Erythroblast (primary cell): ENCODE measurements at regions not wholly inside any gene's neighbourhood (a gene's known extent, or its start where the extent isn't known, plus 50 kb on each side); places are given as distances from the start of the nearest gene placed in this dataset.

Experiments used
- DNase-seq, 2 experiments: peaks; one replicate each; lab custom pipeline; 2025; lab: John Stamatoyannopoulos, UW
- GATA1 ChIP-seq: IDR thresholded peaks from 2 replicates; pipeline ENCODE4 v1.6.1; 2011; ENCODE audit warnings: low read depth, mild to moderate bottlenecking, control low read depth, low read length, moderate library complexity
- POLR2A ChIP-seq: IDR thresholded peaks from 2 replicates; pipeline ENCODE4 v1.6.1; 2011; ENCODE audit warnings: mild to moderate bottlenecking, low read length

- no peak for TF ChIP-seq POLR2A
- TF ChIP-seq GATA1 = no peak
- peak in 1 of 2 experiments; percentile 12 for DNase-seq
Measured at GRCh38 chr12:93020631-93021597, 91.8 kb upstream of the EEA1 start.

DNA sequence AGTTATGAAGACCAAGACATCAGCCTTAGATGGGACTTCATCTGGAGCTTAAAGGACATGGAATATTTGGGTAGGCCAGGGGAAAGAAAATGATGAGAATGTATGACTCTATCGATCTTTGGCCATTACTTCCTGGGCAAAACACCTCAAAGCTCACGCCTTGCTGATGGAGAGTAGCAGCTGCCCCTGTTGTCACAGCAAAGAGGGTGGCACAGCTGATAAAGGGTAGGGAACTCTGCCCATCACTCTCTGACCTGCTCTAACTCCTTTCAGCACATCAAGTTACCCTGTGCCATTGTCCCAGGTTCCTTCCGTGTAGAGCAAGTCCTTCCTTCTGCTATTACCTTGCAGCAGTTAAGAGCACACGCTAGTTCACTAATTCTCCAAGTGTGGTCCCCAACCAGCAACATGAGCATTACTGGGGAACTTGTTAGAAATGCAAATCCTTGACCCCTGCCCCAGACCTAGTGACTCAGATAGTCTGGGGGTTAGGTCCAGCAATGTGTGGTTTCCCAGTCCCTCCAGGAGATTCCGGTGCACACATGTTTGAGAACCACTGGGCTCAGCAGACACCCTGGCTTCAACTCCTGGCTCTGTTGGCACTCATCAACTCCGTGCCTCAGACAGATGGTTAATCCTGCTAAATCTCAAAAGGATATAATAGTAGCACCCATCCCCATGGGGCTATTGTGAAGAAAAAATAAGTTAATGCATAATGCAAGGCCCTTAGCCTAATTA is 93.7 kb upstream of the EEA1 start:
- no peak for DNase-seq
- no peak for TF ChIP-seq POLR2A
- no peak for TF ChIP-seq GATA1

DNA sequence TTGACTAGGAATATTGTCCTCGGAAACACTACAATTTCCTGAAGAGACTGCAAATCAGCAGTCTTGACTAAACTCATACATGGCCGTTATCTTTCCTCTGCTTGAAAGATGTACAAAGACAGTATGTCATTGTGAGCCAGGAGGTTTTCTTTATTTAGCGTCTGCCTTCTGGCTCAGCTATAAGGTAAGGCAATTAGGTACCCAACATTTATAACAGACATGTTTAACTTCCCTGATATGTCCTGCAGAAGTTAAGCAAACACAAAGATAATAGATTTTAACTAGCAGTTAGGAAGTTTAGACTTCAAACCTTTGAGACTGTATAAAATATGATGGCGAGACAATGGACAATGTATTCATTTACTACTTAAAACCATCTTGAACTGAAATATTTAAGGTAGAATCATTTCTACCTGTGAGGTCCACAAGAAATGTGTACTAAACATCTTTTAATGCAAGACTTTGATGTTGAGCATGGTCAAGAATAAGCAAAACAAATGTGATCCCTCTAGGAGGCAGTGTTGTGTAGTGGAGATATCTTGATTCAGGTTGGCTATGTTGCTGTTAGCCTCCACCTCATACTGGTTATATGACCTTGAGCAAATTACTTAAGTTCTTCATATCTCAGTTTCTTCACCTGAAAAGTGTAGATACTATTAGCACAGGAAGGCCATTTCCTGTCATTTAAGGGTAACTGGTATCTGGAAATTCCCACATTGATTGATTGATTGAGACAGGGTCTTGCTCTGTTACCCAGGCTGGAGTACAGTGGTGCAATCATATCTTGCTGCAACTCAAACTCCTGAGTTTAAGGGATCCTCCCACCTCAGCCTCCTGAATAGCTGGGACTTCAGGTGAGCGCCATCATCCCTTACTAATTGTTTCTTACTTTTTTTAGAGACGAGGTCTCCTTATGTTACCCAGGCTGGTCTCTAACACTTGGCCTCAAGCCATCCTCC is 96.3 kb upstream of the EEA1 start:
- DNase-seq = peak; percentile 59 to 77
- TF ChIP-seq GATA1 = no peak
- no peak for TF ChIP-seq POLR2A

- TF ChIP-seq GATA1 = no peak
- TF ChIP-seq POLR2A = no peak
- no peak for DNase-seq
Measured at GRCh38 chr12:93027041-93027440, 97.9 kb upstream of the EEA1 start.

DNA sequence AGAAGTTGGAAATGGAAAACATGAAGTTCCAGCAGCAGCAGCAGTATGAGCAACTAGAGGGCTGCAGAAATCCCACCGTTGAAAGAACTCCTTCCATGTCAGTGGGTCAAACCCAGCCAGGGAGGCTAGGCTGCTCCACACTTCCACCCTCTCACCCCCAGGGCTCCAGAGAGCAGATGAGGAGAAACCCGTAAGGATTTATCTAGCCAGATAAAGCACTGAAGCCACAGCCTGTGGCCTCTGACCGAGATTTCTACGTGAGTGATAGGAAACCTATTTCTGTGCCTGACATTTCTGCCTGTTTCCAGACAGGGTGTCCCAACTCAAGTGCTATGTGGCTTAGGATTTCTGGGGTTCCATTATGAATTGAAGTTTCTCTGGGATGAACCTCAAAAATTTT is 100.0 kb upstream of the EEA1 start:
- TF ChIP-seq GATA1 = no peak
- no peak for TF ChIP-seq POLR2A
- DNase-seq = no peak

DNA sequence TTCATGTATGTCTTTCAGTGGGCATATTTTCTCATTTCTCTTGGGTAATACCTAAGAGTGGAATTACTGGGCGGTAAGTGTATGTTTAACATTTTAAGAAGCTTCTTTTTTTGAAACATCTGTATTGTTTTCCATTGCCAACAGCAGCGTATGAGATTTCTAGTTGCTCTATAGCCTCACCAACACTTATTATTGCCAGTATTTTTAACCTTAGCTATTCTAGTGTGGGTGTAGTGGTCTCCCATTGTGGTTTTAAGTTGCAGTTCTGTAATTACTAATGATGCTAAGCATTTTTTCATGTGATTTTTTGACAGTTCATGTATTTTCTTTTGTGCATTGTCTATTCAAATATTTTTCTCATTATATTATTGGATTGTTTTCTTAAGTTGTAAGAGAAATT is 101.9 kb upstream of the EEA1 start:
- TF ChIP-seq POLR2A (no peak), GATA1 (no peak)

DNA sequence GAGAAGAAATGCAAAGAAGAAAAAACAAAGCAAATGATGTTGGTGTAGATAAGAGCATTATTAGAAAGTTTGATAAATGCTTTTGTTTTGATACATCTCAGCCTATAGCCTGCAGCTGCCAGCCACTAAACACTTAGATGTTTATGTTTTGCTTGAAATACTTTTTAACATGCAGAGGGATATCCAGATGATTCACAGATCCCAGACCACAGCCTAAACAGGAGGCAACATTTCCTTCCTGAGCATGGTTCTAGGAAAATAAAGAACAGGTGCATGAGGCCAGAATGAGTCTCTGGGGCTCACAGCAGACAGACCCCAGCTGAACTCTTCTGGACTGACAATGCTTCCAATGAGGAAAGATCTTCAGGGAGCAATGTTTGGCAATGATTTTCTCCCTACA is 103.7 kb upstream of the EEA1 start:
- TF ChIP-seq POLR2A = no peak
- TF ChIP-seq GATA1 = no peak
- no peak for DNase-seq

More for the DNA sequence above, 101.9 kb upstream of the EEA1 start:
- no peak for DNase-seq

- TF ChIP-seq POLR2A = no peak
- TF ChIP-seq GATA1 = no peak
- no peak for DNase-seq
Measured at GRCh38 chr12:93033948-93034347, 104.9 kb upstream of the EEA1 start.

GRCh38 chr12:93039062-93039461 is 110.0 kb upstream of the EEA1 start:
- DNase-seq = peak in 1 of 2 experiments; percentile 8
- no peak for TF ChIP-seq GATA1
- TF ChIP-seq POLR2A = no peak

- TF ChIP-seq GATA1 = no peak
- TF ChIP-seq POLR2A = no peak
- no peak for DNase-seq
Measured at GRCh38 chr12:93039930-93040329, 110.8 kb upstream of the EEA1 start.

- DNase-seq = no peak
- no peak for TF ChIP-seq GATA1
- TF ChIP-seq POLR2A = no peak
Measured at GRCh38 chr12:93040367-93040766, 111.3 kb upstream of the EEA1 start.

DNA sequence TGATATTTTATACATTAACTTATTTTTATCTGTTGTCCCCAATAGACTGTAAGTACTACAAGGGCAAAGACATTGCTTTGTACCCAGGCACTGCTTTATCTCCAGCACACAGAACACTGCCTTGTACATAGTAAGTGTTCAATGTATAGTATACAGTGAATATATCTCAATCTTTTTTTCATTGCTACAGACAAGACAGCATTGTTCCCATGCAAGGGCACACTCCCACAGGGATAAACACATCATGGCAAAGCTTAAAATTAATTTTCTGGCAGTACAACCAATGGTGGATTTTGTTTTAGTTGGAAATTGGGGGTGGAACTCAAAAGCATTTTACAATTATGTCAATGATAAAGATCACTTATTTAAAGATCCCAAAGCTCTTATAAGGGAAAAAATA is 112.3 kb upstream of the EEA1 start:
- DNase-seq = no peak
- TF ChIP-seq GATA1 = no peak
- TF ChIP-seq POLR2A = no peak

DNA sequence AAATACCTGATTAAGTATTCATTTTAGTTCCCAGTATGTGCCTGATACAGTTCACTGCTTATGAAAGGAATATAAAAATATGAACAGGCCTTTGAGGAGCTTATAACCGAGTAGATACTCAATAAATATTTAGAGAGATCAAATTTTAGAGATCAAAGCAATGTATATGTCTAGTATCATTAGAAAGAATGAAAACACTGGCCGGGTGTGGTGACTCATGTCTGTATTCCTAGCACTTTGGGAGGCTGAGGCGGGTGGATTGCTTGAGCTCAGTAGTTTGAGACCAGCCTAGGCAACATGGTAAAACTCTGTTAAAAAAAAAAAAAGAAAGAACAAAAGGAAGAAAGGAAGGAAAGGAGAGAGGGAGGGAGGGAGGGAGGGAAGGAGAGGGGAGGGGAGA is 113.2 kb upstream of the EEA1 start:
- TF ChIP-seq GATA1 (no peak), POLR2A (no peak)
- no peak for DNase-seq
